Stimulated activated CD4-positive, alpha-beta T cell treated with anti-CD3 and anti-CD28 coated beads, Interleukin-4, amount 100 ng/mL, for 1 hour (primary cell): ENCODE measurements at regions not wholly inside any gene's neighbourhood (a gene's known extent, or its start where the extent isn't known, plus 50 kb on each side); places are given as distances from the start of the nearest gene placed in this dataset.

Experiments used
- DNase-seq: peaks from one replicate; pipeline ENCODE4 v3.0.0-alpha.2; 2020

DNA sequence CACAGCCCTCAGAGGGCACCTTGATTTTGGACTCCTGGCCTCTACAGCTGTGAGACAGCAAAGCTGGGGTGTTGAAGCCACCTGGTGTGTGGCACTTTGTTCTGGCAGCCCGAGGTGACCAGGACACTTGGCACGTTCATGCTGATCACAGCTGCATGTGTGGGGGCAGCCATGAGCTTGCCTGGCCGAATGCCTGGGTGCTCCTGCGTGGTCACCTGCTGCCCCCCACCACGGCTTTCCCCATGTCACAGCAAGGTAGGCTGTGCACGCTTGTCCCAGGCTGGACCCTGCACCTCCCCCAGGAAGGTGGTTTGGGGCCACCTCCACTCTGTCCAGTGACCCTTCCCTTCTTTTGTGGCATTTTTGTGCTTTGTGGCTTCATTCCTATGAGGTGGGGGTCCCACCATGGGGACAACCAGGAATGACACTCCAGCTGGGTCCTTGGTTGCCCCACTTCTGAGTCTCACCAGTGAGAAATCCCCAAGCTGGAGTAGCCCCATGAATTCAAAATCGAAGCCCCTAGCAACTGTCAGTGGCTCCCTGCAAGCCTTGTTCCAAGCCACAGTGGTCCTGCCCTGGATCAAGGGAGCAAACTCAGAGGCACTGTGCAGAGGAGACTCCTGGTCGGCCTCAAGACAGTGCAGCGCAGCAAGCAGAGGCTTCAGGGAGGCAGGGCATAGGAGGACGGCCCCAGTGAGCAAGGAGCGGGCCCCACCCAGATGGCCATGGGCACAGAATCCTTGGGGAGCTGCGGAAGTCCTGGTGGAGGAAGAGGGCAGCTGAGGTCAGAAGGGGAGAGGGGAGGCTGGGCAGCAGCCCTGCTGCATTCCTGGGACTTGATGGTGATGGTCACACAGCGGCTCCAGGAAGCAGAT is 121.4 kb upstream of the HS6ST1 start:
- no peak for DNase-seq

- no peak for DNase-seq
Measured at GRCh38 chr2:128440666-128441340, 122.1 kb upstream of the HS6ST1 start.

DNA sequence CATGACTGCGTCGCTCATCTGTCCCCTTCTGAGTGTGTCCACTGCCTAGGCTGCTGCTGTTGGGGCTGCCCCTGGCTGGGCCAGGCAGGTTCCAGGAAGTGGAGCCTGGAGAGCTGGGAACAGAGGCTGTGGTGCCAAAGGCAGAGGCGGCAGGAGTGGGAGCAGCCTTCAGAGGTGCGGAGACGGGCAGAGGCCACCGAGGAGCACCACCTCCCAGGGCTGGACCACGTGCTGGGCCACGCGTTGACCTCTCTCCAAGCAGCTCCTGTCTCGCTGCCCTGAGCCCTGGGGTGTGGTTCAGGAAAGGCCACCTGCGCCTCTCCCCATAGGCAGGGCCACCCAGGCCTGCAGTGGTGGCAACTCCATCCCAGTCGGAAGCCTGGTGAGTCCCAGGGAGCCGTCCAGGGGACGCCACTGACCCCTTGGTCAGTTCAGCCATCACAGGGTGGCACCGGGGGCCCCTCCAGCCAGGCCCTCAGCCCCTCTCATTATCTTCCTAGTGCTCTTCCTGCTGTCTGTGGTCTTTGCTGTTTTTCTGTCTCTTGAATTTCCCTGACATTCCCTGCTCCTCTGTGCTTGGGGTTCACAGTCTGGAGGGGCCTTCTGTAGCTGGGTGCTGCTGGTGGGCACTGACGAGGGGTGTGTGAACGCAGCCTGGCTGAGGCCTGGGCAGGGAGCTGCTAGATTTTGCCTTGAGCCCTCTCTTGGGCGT is 122.8 kb upstream of the HS6ST1 start:
- no peak for DNase-seq

- no peak for DNase-seq
Measured at GRCh38 chr2:128442053-128442751, 123.5 kb upstream of the HS6ST1 start.

DNA sequence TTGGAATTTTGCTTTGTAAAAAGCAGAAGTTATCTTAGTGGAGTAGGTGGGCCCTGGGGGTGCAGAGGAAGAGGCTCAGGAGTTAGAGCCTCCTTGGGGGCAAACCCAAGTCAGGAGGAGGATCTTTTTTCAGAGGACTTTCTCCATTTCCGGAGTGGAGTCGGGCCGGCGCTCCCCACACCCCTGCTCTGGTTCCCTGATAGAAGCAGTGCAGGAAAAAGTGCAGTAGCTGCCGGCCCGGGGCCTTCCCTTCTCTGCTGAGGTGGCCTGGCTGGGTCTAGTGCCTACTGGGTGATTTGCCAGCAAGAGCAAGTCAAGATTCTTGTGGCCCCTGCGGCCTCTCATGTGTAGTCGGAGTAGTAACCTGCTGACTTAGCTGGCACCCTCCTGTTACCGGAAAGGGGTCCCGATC is 124.2 kb upstream of the HS6ST1 start:
- no peak for DNase-seq

DNA sequence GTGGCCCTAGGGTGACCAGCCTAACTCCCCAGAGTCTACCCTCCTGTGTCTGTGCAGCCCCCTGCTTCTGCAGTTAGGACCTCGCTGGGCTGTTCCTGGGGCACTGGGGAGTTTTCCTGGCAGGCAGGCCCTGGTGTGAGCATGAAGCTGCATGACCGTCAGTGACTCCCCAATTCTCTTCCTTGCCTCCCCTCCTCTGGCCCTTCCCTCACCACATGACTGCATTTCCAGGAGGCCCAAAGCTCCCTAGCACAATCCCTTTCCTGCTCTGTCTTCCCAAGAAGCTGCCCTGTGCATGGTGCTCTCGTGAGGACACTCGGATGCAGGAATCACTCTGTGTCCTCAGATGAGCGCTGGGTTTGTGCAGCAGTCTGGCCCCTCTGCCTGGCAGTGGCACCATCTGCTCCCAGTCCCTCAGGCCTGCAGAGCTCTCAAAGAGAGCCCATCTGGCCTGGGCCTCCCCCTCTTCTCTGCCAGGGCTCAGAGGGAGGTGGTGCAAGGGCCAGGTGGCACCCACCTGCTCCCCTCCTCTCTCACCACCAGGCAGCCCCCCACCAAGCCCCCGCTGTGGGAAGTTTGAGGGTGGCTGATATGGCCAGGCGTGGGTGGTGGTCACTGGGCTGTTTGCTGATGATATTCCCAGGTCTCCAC is 125.6 kb upstream of the HS6ST1 start:
- DNase-seq = no peak

DNA sequence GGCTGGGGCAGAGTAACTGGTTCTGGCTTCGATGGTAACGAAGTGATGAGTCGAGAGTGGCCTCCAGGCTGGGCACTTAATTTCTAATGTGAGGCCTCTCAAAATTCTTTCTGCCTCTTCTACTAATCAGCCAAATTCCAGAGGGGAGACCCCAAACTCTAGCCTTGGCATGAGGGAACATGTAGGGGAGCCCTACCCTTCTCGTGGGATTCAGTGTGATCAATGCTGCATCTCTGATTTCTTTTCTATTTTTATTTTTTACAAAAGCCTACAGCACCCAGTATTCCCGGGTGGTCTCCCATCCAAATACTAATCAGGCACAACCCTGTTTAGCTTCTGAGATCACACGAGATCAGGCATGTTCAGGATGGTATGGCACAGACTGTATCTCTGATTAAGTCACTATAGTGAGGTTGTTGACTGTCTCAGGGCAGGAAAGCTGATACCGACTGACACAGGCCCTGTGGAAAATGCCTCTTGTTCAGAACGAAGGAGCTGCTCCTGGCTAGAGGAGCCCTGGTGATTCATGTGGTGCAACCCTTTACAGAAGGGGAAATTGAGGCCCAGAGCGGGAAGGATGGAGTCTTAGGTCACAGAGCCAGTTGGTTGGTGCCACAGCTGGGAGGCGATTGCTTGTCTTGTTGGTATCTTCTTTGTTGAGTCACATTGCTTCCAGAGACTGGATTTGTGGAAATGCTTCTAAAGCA is 126.3 kb upstream of the HS6ST1 start:
- DNase-seq = no peak

- no peak for DNase-seq
Measured at GRCh38 chr2:128445523-128445900, 126.8 kb upstream of the HS6ST1 start.

- no peak for DNase-seq
Measured at GRCh38 chr2:128446049-128446873, 127.6 kb upstream of the HS6ST1 start.

- no peak for DNase-seq
Measured at GRCh38 chr2:128446874-128447537, 128.3 kb upstream of the HS6ST1 start.

- DNase-seq = no peak
Measured at GRCh38 chr2:128447538-128447995, 128.9 kb upstream of the HS6ST1 start.

- no peak for DNase-seq
Measured at GRCh38 chr2:128448331-128449225, 129.9 kb upstream of the HS6ST1 start.

- DNase-seq = no peak
Measured at GRCh38 chr2:128449226-128450061, 130.8 kb upstream of the HS6ST1 start.

GRCh38 chr2:128450211-128451024 is 131.8 kb upstream of the HS6ST1 start:
- no peak for DNase-seq

- no peak for DNase-seq
Measured at GRCh38 chr2:128451084-128452023, 132.7 kb upstream of the HS6ST1 start.

DNA sequence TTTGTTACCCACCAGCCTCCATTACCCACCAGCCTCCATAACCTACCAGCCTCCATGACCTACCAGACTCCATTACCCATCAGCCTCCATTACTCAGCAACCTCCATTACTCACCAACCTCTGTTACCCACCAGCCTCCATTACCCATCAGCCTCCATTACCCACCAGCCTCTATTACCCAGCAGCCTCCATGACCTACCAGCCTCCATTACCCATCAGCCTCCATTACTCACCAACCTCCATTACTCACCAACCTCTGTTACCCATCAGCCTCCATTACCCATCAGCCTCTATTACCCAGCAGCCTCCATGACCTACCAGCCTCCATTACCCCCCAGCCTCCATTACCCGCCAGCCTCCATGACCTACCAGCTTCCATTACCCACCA is 133.3 kb upstream of the HS6ST1 start:
- no peak for DNase-seq
